ENCODE measurements at regions not wholly inside any gene's neighbourhood (a gene's known extent, or its start where the extent isn't known, plus 50 kb on each side); places are given as distances from the start of the nearest gene placed in this dataset.

DNA sequence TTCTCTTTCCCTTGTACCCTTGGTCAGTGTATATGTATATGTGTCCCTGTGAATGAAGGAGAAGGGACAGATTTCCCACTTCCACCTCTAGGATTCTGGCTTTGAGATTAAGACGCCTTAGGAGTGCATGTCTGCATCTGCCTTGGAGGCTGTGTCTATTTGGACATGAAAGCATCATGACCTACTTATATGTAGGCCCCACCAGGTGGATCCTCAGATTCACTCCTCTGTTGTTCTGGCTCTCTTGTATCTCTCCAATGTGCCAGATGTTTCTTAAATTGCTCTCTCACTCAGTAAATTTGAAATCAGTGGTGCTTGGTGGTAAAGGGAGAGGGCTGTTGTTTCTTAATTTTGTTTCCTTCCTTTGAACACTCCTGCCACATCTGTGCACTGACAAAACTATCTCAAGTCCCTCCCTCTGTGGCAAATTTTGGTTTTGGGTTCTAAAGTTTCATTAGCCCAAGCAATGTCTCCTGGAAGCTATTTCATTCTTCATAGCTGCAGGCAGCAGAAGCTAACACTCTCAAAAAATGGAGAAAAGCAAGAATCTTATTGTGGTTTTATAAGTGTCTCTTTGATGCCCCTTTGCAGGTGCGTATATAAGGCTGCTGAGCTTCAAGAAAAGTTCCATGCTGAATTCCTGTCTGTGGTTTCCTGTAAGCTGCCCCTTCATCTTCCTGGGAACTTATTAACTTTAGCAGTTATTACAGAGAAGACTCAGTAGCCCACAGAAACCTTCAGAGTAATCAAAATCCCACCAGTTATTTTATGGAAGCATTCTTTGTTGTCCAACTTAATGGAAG, 179.7 kb upstream of the SETBP1 start:
- no peak for TF ChIP-seq ESRRA (CRISPR knock-in tag; IDR thresholded peaks at IDR 0.05; ENCODE audit: borderline replicate concordance)
- TF ChIP-seq CBFB (CRISPR knock-in tag; IDR thresholded peaks at IDR 0.05; ENCODE audit: low read depth): no peak
- no peak for TF ChIP-seq E2F5 (CRISPR knock-in tag; IDR thresholded peaks at IDR 0.05)
- no peak for TF ChIP-seq RORB (CRISPR knock-in tag; IDR thresholded peaks at IDR 0.05)
- TF ChIP-seq, protein P1, sequence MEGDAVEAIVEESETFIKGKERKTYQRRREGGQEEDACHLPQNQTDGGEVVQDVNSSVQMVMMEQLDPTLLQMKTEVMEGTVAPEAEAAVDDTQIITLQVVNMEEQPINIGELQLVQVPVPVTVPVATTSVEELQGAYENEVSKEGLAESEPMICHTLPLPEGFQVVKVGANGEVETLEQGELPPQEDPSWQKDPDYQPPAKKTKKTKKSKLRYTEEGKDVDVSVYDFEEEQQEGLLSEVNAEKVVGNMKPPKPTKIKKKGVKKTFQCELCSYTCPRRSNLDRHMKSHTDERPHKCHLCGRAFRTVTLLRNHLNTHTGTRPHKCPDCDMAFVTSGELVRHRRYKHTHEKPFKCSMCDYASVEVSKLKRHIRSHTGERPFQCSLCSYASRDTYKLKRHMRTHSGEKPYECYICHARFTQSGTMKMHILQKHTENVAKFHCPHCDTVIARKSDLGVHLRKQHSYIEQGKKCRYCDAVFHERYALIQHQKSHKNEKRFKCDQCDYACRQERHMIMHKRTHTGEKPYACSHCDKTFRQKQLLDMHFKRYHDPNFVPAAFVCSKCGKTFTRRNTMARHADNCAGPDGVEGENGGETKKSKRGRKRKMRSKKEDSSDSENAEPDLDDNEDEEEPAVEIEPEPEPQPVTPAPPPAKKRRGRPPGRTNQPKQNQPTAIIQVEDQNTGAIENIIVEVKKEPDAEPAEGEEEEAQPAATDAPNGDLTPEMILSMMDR (IDR thresholded peaks at IDR 0.05): no peak
- TF ChIP-seq, protein P2, sequence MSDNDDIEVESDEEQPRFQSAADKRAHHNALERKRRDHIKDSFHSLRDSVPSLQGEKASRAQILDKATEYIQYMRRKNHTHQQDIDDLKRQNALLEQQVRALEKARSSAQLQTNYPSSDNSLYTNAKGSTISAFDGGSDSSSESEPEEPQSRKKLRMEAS (CRISPR knock-in tag; IDR thresholded peaks at IDR 0.05): no peak
- TF ChIP-seq, protein P3, sequence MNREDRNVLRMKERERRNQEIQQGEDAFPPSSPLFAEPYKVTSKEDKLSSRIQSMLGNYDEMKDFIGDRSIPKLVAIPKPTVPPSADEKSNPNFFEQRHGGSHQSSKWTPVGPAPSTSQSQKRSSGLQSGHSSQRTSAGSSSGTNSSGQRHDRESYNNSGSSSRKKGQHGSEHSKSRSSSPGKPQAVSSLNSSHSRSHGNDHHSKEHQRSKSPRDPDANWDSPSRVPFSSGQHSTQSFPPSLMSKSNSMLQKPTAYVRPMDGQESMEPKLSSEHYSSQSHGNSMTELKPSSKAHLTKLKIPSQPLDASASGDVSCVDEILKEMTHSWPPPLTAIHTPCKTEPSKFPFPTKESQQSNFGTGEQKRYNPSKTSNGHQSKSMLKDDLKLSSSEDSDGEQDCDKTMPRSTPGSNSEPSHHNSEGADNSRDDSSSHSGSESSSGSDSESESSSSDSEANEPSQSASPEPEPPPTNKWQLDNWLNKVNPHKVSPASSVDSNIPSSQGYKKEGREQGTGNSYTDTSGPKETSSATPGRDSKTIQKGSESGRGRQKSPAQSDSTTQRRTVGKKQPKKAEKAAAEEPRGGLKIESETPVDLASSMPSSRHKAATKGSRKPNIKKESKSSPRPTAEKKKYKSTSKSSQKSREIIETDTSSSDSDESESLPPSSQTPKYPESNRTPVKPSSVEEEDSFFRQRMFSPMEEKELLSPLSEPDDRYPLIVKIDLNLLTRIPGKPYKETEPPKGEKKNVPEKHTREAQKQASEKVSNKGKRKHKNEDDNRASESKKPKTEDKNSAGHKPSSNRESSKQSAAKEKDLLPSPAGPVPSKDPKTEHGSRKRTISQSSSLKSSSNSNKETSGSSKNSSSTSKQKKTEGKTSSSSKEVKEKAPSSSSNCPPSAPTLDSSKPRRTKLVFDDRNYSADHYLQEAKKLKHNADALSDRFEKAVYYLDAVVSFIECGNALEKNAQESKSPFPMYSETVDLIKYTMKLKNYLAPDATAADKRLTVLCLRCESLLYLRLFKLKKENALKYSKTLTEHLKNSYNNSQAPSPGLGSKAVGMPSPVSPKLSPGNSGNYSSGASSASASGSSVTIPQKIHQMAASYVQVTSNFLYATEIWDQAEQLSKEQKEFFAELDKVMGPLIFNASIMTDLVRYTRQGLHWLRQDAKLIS (CRISPR knock-in tag; IDR thresholded peaks at IDR 0.05; ENCODE audit: borderline replicate concordance): no peak
- no peak for TF ChIP-seq IRF2 (CRISPR knock-in tag; IDR thresholded peaks at IDR 0.05; ENCODE audit: borderline replicate concordance, low read depth)
